Dermis microvascular lymphatic vessel endothelial cell (primary cell): ENCODE measurements at regions not wholly inside any gene's neighbourhood (a gene's known extent, or its start where the extent isn't known, plus 50 kb on each side); places are given as distances from the start of the nearest gene placed in this dataset.
"Not testable (repeated sequence)": the region's sequence is repeated elsewhere in the genome, so short reads cannot be mapped to it uniquely, and the experiment has no call there.

Experiments
- DNase-seq, 2 donors: peaks; one replicate each; pipeline versions ENCODE4 v3.0.0 to v3.0.0-alpha.2; 2010; ENCODE audit warnings: low read depth in 2 of 2

- no peak for DNase-seq
Observed at GRCh38 chr1:110260194-110260593, 50.1 kb downstream of the KCNC4 start.

GRCh38 chr1:110262296-110262695, 52.2 kb downstream of the KCNC4 start:
- no peak for DNase-seq

DNA sequence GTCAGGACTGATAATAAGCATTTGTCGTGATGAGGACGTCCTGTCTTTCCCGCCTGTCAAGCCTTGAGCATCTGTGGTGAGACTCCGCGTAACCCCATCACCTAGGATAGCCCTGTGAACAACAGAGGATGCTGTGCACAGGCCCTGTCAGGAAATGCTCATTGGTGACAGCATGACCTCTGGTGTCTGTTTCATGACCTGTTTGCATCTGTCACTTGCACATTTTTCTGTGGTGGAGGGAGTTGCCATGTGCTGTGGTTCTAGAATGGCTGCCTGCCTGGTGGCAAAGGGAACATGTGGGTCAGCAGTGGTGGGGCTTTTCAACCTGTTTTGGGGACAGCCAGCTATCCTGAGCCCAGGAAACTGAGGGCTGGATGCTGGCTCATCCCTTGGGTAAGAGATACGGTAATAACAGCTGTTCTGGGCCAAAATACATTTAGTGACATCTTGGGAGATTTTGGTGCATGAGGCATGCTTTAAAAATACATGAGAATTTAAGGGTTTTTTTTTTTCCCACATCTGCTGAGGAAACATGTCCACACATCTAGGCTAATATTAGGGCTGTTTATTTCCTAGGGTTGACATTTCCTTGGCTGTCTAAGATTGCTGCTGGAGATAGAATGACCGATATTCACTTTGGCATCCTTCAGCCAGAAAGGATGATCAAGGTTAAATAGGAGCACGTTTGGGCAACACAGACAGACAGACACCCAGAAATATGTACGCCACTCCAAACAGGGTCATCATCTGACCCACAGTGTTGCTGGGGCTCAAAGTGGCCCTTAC, 52.9 kb downstream of the KCNC4 start:
- peak in 1 of 2 donors; percentile 37 for DNase-seq

GRCh38 chr1:110264430-110264829, 54.3 kb downstream of the KCNC4 start:
- DNase-seq: peak in 1 of 2 donors; percentile 30

DNA sequence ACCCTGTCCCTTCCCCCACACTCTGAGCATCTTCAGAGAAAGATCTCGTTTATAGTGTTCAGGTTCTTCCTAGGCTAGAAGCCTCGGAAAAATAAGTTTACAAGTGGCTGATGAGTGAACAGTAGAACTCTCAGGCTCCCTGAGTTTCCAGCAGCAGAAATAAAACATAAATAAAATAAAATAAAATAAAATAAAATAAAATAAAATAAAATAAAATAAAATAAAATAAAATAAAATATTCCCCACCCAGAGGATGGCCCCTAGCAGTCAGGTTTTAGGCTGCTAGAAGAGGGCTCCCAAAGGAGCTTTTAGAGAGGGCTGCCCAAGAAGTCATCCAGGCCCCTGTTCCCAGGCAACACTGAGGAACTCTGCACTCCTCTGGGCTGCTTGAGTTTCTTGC, 55.1 kb downstream of the KCNC4 start:
- DNase-seq: no peak

GRCh38 chr1:110266834-110267233, 56.7 kb downstream of the KCNC4 start:
- no peak for DNase-seq

GRCh38 chr1:110267260-110267659, 57.1 kb downstream of the KCNC4 start:
- DNase-seq: no peak

DNA sequence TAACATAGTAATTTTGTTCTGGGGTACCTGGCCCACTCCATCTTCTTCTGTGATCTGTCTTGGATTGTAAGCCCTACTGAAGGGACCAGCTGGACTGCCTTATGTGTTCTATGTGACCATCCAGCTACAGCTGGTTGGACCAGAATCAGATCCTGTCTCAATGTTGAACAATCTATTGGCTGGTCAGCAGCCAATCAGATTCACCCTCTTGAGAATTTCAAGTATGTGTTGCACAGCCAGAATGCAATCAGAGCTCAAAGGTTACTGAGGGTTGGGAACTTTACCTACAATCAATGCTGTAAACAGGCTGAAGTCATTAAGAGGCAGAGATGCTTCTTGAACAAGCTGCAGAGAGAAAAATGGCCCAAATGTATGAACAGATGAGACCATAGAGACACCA, 61.9 kb downstream of the KCNC4 start:
- DNase-seq: no peak

- DNase-seq: not testable (repeated sequence)
Observed at GRCh38 chr1:110273832-110274231, 63.7 kb downstream of the KCNC4 start.

DNA sequence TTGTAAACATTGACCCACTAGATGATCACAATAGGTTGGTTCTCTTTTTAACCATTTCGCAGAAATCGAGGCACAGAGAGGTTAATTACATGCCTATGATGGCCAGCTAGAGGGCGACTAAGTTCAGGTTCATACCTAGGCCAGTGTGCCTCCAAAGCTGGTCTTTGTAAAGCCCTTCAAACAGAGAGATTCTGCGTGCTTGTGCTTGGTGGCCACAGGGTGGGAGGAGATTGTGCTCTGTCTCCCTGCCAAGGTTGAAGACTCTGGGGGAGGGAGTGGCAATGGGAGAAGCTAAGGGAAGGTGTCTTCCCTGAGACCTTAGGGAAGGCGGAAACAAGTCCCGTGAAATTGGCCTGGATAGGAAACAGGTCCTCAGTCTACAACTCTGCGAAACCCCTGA, 59.1 kb upstream of the RBM15 start:
- DNase-seq: no peak

- DNase-seq: no peak
Observed at GRCh38 chr1:110280804-110281203, 58.4 kb upstream of the RBM15 start.

DNA sequence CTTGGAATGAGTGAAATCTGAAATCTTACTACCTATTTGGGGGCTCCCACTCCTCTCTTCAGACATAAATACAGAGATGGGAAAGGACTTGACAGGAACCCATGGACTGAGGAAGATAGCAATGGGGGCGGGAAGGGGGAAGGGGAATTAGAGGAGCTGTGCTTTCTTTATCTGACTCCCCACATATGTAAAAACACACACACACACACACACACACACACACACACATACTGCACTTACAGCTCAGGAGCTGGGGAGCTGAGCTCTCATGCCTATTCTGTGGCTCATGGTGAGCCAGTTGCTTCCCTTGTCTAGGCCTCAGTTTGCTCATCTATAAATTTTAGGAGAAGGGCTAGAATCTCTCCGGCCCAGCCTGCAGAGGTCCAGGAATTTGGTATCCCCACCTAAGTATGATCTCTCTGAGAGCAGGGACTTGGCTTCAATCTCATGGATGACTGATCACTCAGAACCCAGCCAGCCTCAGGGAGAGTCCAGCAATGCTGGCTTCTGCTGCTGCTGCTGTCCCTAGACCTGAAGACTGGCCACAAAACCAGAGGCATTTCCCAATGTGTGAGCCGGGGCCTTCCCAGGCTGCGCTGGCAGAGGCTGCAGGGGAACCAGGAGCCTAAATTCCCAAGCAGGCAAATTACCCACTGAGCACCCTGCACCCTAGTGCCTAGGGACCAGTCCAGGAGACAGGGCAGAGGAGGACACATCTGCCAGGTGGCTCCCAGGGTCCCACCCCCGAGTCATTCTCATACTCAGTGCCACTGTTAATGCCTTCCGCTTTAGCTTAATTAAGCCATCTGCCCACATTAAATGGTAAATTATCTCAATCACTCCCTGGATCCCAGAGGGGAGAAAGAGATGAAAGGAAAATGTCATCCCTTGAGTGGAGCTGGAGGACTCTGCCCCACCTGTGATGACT, 57.5 kb upstream of the RBM15 start:
- DNase-seq: no peak

DNA sequence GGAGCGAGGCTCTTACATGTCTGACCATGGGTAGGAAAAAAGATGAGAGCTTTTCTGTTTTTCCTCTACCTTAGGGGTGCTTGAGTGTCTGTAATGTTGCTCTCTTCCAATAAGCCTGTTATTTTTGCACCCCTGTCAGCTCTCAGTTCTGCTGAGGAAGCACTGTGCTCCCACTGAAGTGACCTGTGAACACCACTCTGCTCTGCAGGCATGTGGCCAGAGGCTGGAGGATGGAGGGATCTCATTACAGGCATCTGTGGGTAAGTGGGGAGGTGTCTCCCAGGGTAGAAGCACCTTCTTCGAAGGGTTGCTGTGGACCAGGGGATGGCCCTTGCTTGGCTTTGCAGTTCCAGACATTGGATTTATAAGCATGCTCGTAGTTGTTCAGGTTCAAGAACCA, 56.8 kb upstream of the RBM15 start:
- no peak for DNase-seq

- DNase-seq: no peak
Observed at GRCh38 chr1:110283677-110284076, 55.5 kb upstream of the RBM15 start.

DNA sequence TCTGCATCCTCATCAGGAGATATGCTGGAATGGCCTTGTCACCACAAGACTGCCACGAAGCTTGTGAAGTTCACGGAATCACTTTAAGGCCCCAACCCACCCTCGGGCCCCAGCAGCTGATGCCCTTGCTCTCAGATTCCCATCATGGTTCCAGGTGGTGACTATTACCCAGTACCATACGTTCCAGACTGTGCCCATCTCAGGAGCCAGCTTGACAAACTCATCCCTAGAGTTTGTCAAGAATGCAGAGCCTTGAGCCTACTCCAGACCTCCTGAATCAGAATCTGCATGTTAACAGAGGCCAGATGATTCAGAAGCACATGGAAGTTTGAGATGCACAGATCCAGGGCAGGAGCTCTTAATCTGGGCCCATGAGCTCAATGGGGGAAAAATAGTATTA, 53.9 kb upstream of the RBM15 start:
- no peak for DNase-seq

DNA sequence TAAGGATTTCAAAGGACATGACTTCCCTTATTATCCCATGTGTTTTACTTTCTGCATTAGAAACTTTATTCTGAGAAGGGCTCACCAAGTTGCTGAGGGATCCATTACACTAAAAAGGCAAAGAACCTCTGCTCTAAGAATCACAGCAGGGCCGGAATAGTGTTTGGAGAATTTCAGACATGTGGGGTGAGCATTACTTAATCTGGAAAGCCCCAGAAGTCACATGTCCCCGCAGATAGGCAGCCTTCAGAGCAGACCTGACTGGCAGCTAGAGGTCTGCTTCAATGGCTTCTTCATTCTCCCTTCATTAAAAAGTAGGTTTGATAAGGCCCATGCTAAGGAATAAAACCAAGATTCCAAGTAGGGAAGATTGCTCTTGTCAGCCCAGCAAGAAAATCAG, 52.6 kb upstream of the RBM15 start:
- no peak for DNase-seq

GRCh38 chr1:110288111-110288510, 51.1 kb upstream of the RBM15 start:
- DNase-seq: no peak
